SK-N-SH treated with all-trans-retinoic acid at 6 μM for 48 hours (cell line): ENCODE measurements at regions not wholly inside any gene's neighbourhood (a gene's known extent, or its start where the extent isn't known, plus 50 kb on each side); places are given as distances from the start of the nearest gene placed in this dataset.

Experiments used
- ATAC-seq: fragments of 200-7000 bp; cut with Tn5 transposase; 3 replicates; pipeline ENCODE4 v1.9.1; 2020; ENCODE audit warnings: mild to moderate bottlenecking, moderate library complexity
- ARNTL ChIP-seq: fragments of 450-650 bp; formaldehyde crosslinking; IDR thresholded peaks from 2 replicates; pipeline ENCODE4 v1.5.0; 2020; ENCODE audit warnings: low read depth, mild to moderate bottlenecking, moderate library complexity, borderline replicate concordance
- BACH2 ChIP-seq: fragments of 250-450 bp; sonication (Bioruptor Pico); IDR thresholded peaks from 2 replicates; pipeline ENCODE4 v1.9.0; 2021; ENCODE audit warnings: mild to moderate bottlenecking, borderline replicate concordance
- CSDC2 ChIP-seq: fragments of 250-450 bp; sonication (Bioruptor Pico); IDR thresholded peaks from 2 replicates; pipeline ENCODE4 v1.5.0; 2020; ENCODE audit warnings: mild to moderate bottlenecking, moderate library complexity
- ESRRG ChIP-seq: fragments of 250-450 bp; sonication (Bioruptor Pico); IDR thresholded peaks from 2 replicates; pipeline ENCODE4 v1.6.1; 2021; ENCODE audit warnings: mild to moderate bottlenecking
- ISL1 ChIP-seq: fragments of 250-450 bp; sonication (Bioruptor Pico); IDR thresholded peaks from 2 replicates; pipeline ENCODE4 v2.1.2; 2022; ENCODE audit warnings: mild to moderate bottlenecking, moderate library complexity
- OSR1 ChIP-seq: fragments of 250-450 bp; sonication (Bioruptor Pico); IDR thresholded peaks from 2 replicates; pipeline ENCODE4 v1.8.0; 2022; ENCODE audit warnings: moderate library complexity, mild to moderate bottlenecking, inconsistent platforms
- PPARA ChIP-seq: fragments of 250-450 bp; sonication (Bioruptor Pico); IDR thresholded peaks from 2 replicates; pipeline ENCODE4 v1.5.0; 2020; ENCODE audit warnings: mild to moderate bottlenecking, borderline replicate concordance
- RARB ChIP-seq: fragments of 250-450 bp; sonication (Bioruptor Pico); IDR thresholded peaks from 2 replicates; pipeline ENCODE4 v1.8.0; 2021; ENCODE audit warnings: mild to moderate bottlenecking, moderate library complexity
- TCF4 ChIP-seq: fragments of 250-450 bp; sonication (Bioruptor Pico); IDR thresholded peaks from 2 replicates; pipeline ENCODE4 v1.8.0; 2021; ENCODE audit warnings: mild to moderate bottlenecking, moderate library complexity, borderline replicate concordance
- ZC3H10 ChIP-seq: fragments of 250-450 bp; sonication (Bioruptor Pico); IDR thresholded peaks from 2 replicates; pipeline ENCODE4 v1.5.1; 2021; ENCODE audit warnings: mild to moderate bottlenecking, moderate library complexity
- ZFP3 ChIP-seq: fragments of 250-450 bp; sonication (Bioruptor Pico); IDR thresholded peaks from 2 replicates; pipeline ENCODE4 v1.5.0; 2020; ENCODE audit warnings: mild to moderate bottlenecking, moderate library complexity
- ZFP30 ChIP-seq: fragments of 450-650 bp; formaldehyde crosslinking; IDR thresholded peaks from 2 replicates; pipeline ENCODE4 v1.5.0; 2022; ENCODE audit warnings: mild to moderate bottlenecking, moderate library complexity
- ZNF70 ChIP-seq: fragments of 450-650 bp; formaldehyde crosslinking; IDR thresholded peaks from 2 replicates; pipeline ENCODE4 v1.5.0; 2020; ENCODE audit warnings: mild to moderate bottlenecking, moderate library complexity
- ZNF8 ChIP-seq: fragments of 450-650 bp; formaldehyde crosslinking; IDR thresholded peaks from 2 replicates; pipeline ENCODE4 v1.5.0; 2020; ENCODE audit warnings: mild to moderate bottlenecking, moderate library complexity
- TF ChIP-seq, protein P1 (sequence below): fragments of 250-450 bp; sonication (Bioruptor Pico); IDR thresholded peaks from 2 replicates; pipeline ENCODE4 v1.8.0; 2020; ENCODE audit warnings: mild to moderate bottlenecking, moderate library complexity, borderline replicate concordance
- TF ChIP-seq, protein P2 (sequence below): fragments of 250-450 bp; sonication (Bioruptor Pico); IDR thresholded peaks from 2 replicates; pipeline ENCODE4 v1.5.1; 2020; ENCODE audit warnings: low read depth, mild to moderate bottlenecking, moderate library complexity
- TF ChIP-seq, protein P3 (sequence below): fragments of 250-450 bp; sonication (Bioruptor Pico); IDR thresholded peaks from 2 replicates; pipeline ENCODE4 v1.8.0; 2021; ENCODE audit warnings: low read depth, mild to moderate bottlenecking, moderate library complexity, borderline replicate concordance
- TF ChIP-seq, protein P4 (sequence below): fragments of 250-450 bp; sonication (Bioruptor Pico); IDR thresholded peaks from 2 replicates; pipeline ENCODE4 v1.5.0; 2020; ENCODE audit warnings: mild to moderate bottlenecking, moderate library complexity

DNA sequence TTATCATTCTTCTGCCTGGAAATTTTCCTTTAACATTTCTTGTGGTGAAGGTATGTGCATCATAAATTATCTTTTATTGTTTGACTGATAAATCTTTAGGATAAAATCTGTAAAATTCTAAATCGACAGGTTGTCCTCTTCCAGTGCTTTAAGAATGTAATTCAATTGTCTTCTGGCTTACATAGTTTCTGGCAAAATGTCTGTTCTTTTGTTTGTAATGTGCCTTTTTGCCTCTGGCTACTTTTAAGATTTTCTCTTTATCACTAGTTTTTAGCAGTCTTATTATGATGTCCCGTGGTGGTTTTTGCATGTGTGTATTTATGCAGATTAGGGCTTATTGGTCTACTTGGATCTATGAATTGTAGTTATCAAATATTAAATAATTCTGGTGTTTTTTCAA lies 203.6 kb upstream of the COPS8 start:
- TF ChIP-seq, protein P1, sequence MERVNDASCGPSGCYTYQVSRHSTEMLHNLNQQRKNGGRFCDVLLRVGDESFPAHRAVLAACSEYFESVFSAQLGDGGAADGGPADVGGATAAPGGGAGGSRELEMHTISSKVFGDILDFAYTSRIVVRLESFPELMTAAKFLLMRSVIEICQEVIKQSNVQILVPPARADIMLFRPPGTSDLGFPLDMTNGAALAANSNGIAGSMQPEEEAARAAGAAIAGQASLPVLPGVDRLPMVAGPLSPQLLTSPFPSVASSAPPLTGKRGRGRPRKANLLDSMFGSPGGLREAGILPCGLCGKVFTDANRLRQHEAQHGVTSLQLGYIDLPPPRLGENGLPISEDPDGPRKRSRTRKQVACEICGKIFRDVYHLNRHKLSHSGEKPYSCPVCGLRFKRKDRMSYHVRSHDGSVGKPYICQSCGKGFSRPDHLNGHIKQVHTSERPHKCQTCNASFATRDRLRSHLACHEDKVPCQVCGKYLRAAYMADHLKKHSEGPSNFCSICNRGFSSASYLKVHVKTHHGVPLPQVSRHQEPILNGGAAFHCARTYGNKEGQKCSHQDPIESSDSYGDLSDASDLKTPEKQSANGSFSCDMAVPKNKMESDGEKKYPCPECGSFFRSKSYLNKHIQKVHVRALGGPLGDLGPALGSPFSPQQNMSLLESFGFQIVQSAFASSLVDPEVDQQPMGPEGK (CRISPR knock-in tag) = no peak
- TF ChIP-seq TCF4 (no peak), ZNF8 (CRISPR knock-in tag) (no peak), ESRRG (CRISPR knock-in tag) (no peak), BACH2 (CRISPR knock-in tag) (no peak)
- TF ChIP-seq, protein P2, sequence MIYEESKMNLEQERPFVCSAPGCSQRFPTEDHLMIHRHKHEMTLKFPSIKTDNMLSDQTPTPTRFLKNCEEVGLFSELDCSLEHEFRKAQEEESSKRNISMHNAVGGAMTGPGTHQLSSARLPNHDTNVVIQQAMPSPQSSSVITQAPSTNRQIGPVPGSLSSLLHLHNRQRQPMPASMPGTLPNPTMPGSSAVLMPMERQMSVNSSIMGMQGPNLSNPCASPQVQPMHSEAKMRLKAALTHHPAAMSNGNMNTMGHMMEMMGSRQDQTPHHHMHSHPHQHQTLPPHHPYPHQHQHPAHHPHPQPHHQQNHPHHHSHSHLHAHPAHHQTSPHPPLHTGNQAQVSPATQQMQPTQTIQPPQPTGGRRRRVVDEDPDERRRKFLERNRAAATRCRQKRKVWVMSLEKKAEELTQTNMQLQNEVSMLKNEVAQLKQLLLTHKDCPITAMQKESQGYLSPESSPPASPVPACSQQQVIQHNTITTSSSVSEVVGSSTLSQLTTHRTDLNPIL = no peak
- TF ChIP-seq, protein P3, sequence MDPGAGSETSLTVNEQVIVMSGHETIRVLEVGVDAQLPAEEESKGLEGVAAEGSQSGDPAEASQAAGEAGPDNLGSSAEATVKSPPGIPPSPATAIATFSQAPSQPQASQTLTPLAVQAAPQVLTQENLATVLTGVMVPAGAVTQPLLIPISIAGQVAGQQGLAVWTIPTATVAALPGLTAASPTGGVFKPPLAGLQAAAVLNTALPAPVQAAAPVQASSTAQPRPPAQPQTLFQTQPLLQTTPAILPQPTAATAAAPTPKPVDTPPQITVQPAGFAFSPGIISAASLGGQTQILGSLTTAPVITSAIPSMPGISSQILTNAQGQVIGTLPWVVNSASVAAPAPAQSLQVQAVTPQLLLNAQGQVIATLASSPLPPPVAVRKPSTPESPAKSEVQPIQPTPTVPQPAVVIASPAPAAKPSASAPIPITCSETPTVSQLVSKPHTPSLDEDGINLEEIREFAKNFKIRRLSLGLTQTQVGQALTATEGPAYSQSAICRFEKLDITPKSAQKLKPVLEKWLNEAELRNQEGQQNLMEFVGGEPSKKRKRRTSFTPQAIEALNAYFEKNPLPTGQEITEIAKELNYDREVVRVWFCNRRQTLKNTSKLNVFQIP (CRISPR knock-in tag) = no peak
- TF ChIP-seq, all 23 proteins: peak for 0
- ATAC-seq = no peak

DNA sequence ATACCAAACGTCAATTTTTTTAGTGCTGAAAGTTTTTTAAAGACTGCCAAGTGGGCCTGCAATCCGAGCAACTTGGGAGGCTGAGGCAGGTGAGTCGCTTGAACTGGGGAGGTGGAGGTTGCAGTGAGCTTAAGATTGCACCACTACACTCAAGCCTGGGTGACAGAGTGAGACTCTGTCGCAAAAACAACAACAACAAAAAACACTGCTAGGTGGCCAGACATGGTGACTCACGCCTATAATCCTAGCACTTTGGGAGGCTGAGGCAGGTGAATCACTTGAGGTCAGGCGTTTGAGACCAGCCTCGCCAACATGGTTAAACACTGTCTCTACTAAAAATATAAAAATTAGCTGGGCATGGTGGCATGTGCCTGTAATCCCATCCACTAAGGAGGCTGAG lies 202.8 kb upstream of the COPS8 start:
- ATAC-seq = no peak
- no peak for TF ChIP-seq ZC3H10 (CRISPR knock-in tag)
- TF ChIP-seq, protein P3 (CRISPR knock-in tag) = no peak
- TF ChIP-seq, protein P2 = no peak
- no peak for TF ChIP-seq ZNF8 (CRISPR knock-in tag)
- TF ChIP-seq, protein P1 (CRISPR knock-in tag) = no peak
- TF ChIP-seq ARNTL (CRISPR knock-in tag) = no peak
- TF ChIP-seq BACH2 (CRISPR knock-in tag) = no peak
- TF ChIP-seq ISL1 (CRISPR knock-in tag) = no peak
- no peak for TF ChIP-seq ZFP3
- no peak for TF ChIP-seq ZNF70 (CRISPR knock-in tag)
- no peak for TF ChIP-seq CSDC2 (CRISPR knock-in tag)
- no peak for TF ChIP-seq RARB (CRISPR knock-in tag)

DNA sequence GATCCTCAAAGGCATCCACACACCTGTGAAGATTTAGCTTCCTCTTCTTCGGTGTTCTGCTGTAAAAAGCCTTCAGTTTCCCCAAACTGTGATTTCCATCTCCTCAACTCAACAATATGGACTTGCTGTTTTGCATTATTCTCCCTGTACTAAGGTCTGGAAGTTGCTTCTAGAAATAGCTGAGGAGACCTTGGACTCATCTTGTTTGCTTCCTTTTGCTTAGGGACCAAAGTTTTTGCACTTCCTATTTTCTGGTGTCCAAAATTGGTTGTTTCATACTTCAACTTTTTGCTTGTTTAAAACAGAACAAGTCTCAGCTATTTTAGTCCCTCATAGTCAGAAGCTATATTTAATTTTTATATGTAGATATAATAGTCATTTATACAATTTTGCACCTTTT lies 201.9 kb upstream of the COPS8 start:
- ATAC-seq = no peak
- TF ChIP-seq ZFP30 (CRISPR knock-in tag) (no peak), PPARA (CRISPR knock-in tag) (no peak), OSR1 (CRISPR knock-in tag) (no peak), ISL1 (CRISPR knock-in tag) (no peak), TCF4 (no peak), ARNTL (CRISPR knock-in tag) (no peak)
- TF ChIP-seq, protein P4, sequence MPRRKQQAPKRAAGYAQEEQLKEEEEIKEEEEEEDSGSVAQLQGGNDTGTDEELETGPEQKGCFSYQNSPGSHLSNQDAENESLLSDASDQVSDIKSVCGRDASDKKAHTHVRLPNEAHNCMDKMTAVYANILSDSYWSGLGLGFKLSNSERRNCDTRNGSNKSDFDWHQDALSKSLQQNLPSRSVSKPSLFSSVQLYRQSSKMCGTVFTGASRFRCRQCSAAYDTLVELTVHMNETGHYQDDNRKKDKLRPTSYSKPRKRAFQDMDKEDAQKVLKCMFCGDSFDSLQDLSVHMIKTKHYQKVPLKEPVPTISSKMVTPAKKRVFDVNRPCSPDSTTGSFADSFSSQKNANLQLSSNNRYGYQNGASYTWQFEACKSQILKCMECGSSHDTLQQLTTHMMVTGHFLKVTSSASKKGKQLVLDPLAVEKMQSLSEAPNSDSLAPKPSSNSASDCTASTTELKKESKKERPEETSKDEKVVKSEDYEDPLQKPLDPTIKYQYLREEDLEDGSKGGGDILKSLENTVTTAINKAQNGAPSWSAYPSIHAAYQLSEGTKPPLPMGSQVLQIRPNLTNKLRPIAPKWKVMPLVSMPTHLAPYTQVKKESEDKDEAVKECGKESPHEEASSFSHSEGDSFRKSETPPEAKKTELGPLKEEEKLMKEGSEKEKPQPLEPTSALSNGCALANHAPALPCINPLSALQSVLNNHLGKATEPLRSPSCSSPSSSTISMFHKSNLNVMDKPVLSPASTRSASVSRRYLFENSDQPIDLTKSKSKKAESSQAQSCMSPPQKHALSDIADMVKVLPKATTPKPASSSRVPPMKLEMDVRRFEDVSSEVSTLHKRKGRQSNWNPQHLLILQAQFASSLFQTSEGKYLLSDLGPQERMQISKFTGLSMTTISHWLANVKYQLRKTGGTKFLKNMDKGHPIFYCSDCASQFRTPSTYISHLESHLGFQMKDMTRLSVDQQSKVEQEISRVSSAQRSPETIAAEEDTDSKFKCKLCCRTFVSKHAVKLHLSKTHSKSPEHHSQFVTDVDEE (CRISPR knock-in tag) = no peak
- TF ChIP-seq, protein P2 = no peak
